ENCODE measurements at regions not wholly inside any gene's neighbourhood (a gene's known extent, or its start where the extent isn't known, plus 50 kb on each side); places are given as distances from the start of the nearest gene placed in this dataset.
"Not testable (repeated sequence)": the region's sequence is repeated elsewhere in the genome, so short reads cannot be mapped to it uniquely, and the experiment has no call there.

DNA sequence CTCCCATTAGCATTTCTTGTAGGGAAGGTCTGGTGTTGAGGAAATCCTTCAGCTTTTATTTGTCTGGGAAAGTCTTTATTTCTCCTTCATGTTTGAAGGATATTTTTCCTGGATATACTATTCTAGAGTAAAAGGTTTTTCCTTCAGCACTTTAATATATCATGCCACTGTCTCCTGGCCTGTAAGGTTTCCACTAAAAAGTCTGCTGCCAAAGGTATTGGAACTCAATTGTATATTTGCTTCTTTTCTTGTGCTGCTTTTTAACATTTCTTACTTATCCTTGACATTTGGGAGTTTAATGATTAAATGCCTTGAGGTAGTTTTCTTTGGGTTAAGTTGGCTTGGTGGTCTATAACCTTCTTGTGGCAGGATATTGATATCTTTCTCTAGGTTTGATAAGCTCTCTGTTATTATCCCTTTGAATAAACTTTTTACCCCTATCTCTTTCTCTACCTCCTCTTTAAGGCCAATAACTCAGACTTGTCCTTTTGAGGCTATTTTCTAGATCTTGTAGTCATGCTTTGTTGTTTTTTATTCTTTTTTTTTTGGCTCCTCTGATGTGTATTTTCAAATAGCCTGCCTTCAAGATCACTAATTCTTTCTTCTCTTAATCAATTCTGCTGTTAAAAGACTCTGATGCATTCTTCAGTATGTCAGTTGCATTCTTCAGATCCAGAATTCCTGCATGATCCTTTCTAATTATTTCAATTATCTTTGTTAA is 225.0 kb upstream of the ZNF217 start:
- DNase-seq (ENCODE audit: low read depth) = no peak

- DNase-seq (ENCODE audit: low read depth) = not testable (repeated sequence)
Measured at GRCh38 chr20:53817513-53817912, 223.9 kb upstream of the ZNF217 start.

GRCh38 chr20:53816872-53817398 is 223.3 kb upstream of the ZNF217 start:
- DNase-seq (ENCODE audit: low read depth) = no peak

DNA sequence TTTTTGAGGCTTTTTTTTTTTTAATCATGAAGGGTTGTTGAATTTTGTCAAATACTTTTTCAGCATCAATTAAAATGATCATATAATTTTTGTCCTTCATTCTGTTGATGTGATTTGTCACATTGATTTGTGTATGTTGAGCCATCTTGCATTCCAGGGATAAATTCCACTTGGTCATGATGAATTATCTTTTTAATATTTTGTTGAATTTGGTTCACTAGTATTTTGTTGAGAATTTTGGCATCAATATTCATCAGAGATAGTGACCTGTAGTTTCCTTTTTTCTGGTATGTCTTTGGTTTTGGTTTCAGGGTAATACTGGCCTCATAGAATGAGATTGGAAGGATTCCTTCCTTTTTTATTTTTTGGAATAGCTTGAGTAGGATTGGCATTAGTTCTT is 221.9 kb upstream of the ZNF217 start:
- no peak for DNase-seq (ENCODE audit: low read depth)

DNA sequence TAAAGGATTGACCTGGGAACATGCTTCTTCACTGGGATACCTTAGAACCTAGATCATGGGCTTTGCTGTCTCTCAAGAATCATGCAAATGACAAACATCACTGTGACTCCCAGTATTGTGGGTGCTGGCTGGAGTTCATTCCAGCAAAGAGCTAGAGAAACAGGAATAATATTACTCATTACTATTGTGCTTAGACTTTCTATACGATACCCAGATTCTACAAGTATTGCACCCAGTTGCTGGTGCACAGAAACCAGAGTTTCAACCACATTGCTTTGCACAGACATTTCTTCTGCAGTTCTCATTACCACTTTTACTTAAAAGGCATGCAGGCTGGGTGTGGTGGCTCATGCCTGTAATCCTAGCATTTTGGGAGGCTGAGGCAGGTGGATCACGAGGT is 220.4 kb upstream of the ZNF217 start:
- no peak for DNase-seq (ENCODE audit: low read depth)

GRCh38 chr20:53813636-53814035 is 220.0 kb upstream of the ZNF217 start:
- DNase-seq (ENCODE audit: low read depth) = no peak

DNA sequence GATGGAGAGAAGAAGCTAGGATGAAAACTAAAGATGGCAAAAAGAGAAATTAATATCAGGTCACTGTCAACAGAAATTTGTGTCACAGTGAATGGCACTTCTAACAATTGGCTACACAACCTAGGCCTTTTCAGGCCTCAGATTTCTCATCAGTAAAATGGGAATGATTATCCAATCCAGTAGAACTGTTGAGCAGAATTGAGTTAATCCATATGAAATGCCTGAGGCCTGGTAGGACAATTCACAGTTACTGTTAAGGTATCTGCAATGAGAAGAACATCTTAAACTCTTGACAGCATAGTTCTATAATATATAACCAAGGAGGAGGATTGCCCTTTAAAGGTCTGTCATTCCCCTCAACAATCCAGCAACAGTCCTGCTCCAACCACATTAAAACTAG is 217.9 kb upstream of the ZNF217 start:
- DNase-seq (ENCODE audit: low read depth) = no peak

- DNase-seq (ENCODE audit: low read depth) = no peak
Measured at GRCh38 chr20:53810661-53811355, 217.2 kb upstream of the ZNF217 start.

GRCh38 chr20:53809728-53810365 is 216.2 kb upstream of the ZNF217 start:
- no peak for DNase-seq (ENCODE audit: low read depth)

DNA sequence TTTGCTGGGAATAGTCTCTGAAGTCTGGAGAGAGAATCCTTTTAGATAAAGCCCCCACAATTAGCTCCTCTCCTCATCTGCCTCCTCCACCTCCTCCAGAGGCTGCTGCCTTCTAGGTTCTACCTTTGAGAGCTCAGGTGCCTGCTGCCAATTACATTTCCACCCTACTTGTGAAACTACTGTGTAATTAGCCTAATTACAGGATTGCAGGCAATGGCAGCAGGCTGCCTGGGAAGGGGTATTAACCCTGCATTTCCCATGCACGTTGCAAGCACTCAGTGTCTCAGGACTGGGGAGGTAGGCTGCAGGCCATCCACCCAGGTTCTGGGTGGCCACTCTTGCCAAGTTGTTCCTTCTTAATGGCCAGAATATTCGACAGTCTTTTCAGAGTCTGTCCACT is 215.6 kb upstream of the ZNF217 start:
- DNase-seq (ENCODE audit: low read depth) = no peak

- DNase-seq (ENCODE audit: low read depth) = no peak
Measured at GRCh38 chr20:53808733-53809132, 215.1 kb upstream of the ZNF217 start.

DNA sequence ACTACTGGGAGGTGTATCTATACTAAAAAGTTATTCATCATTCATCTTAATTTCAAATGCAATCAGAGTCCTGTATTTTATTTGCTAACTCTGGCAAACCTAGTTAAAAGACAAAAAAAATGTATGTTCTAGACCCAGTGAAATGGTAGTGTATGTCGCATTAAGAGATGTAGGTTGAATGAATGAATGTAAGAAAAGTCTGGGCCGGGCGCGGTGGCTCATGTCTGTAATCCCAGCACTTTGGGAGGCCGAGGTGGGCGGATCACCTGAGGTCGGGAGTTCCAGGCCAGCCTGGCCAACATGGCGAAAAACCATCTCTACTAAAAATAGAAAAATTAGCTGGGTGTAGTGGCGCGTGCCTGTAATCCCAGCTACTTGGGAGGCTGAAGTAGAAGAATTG is 214.7 kb upstream of the ZNF217 start:
- DNase-seq (ENCODE audit: low read depth) = not testable (repeated sequence)

- no peak for DNase-seq (ENCODE audit: low read depth)
Measured at GRCh38 chr20:53806683-53807401, 213.2 kb upstream of the ZNF217 start.

- no peak for DNase-seq (ENCODE audit: low read depth)
Measured at GRCh38 chr20:53805895-53806384, 212.3 kb upstream of the ZNF217 start.

DNA sequence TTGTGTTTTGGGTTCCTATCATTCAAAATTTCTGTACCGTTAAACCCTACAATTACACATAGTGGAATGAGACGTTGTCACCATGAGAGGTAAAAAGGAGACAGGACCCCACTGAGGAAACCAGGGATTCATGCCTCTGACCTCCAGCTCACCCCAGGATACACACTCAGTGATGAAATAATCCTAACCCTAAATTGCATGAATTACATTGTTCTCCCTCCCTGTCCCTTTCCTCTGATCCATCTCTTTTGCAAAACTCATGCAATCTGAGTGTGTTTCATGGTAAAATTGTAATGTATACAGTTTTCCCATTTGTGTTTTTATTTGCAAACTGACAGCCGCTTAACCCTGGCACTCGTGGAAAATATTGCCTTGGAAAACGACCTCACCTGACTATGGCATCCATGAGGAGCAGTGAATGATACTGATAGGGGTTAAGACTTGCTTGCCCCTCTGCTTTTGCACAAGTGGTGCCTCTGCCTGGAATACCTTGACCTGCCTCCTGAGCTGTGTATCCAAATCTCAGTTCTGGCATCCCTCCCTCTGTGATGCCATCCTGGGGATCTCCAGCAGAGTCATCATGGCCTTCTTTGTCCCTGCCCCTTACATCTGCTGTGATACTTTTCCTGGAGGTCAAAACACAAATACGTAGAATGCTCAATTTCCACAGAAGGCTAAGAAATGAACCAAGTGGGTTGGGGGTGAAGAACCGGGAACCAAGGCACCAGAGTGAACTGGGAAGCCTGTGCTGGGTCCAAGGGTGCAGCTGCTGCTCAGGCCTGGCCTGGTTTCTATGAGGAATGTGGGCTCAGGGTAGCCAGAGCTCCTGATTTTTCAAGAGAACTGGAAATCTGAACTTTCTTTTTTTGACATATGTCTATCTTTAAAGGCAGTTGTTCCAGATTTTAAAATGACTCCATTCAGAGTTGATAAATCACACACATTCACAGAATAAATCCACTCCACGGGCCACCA is 211.6 kb upstream of the ZNF217 start:
- DNase-seq (ENCODE audit: low read depth) = no peak

GRCh38 chr20:53804308-53804707 is 210.7 kb upstream of the ZNF217 start:
- not testable (repeated sequence) for DNase-seq (ENCODE audit: low read depth)

- no peak for DNase-seq (ENCODE audit: low read depth)
Measured at GRCh38 chr20:53803492-53804155, 210.0 kb upstream of the ZNF217 start.

DNA sequence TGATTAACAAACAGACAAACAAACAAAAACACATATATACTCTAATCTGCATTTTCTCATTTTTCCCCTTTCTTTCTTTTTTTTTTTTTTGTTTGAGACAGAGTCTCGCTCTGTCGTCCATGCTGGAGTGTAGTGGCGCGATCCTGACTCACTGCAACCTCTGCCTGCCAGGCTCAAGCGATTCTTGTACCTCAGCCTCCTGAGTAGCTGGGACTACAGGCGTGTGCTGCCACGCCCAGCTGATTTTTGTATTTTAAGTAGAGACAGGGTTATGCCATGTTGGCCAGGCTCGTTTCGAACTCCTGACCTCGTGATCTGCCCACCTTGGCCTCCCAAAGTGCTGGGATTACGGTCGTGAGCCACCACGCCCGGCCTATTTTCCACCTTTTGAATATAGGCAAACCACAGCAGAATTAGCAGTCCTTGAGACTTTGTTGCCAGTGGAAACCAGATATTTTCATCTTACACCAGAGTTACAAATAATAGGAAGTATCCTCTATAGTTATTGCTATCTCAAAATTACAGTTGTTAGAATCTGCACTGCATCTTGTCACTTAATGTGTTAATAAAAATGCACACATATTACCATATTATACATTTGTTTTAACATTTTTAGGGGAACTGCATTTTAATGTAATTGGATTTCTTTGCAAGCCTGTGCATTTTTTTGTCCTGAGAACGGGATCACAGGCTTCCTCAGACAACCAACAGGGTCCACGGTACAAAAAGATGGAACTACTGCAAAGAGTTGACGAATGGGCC is 208.2 kb upstream of the ZNF217 start:
- DNase-seq (ENCODE audit: low read depth) = no peak

DNA sequence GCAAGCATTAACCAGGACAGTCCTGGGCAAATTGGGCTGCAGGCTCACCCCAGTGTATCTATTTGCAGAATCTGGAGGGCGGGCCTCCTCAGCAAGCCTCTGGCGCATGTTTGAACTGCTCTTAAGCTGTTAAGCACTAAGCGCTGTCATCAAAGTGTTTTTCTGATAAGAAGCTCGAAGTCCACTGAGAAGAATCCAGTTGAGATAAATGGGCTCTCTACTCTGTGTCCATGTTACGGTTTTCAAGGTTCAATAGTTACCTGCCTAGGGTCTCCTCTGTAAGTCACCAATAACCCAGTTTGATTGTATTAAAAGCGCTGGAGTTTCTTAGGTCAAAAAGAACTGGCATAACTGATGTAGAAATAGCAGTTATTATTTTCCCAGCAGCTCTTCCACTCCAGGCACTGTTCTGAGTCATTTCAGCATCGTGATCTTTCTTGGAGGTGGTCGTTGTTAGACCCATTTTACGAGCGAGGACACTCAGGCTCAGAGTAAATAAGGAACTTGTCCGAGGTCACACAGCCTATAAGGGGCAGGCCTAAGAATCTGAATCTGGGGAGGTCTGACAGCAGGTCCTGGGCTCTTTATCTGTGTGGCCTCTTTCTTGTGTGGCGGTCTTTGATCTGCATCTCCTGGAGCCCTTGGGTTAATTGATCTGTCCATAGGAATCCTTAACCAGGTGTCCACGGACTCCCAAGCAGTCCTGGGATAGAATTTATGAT is 207.4 kb upstream of the ZNF217 start:
- DNase-seq (ENCODE audit: low read depth) = no peak

Measured in T-helper 22 cell (primary cell).